Panc1 (cell line): ENCODE measurements at regions not wholly inside any gene's neighbourhood (a gene's known extent, or its start where the extent isn't known, plus 50 kb on each side); places are given as distances from the start of the nearest gene placed in this dataset.

Experiments
- ATAC-seq: fragments of 200-7000 bp; cut with Tn5 transposase; 2 replicates; pipeline ENCODE4 v1.9.1; 2020; ENCODE audit warnings: mild to moderate bottlenecking, moderate library complexity
- BruUV-seq: library from RNA; stranded (reverse); fragments of 400-500 nt; replicated peaks from 2 replicates; lab custom pipeline; 2021; lab: Mats Ljungman, UMichigan
- CTCF ChIA-PET: fragments of 300-600 bp; sonication (Branson Sonifier 250); formaldehyde crosslinking; loops from one replicate; lab custom pipeline; 2022; ENCODE audit warnings: antibody characterized with exemption; lab: Charles Lee
- POLR2A ChIA-PET: fragments of 300-600 bp; sonication (Branson Sonifier 250); formaldehyde crosslinking; loops from one replicate; lab custom pipeline; 2022; ENCODE audit warnings: antibody characterized with exemption; lab: Charles Lee
- DNase-seq: peaks from one replicate; pipeline ENCODE4 v3.0.0-alpha.2; 2010; ENCODE audit warnings: low read depth, low spot score
- H3K27ac ChIP-seq: 2 replicates; pipeline ENCODE4 v1.5.1; 2011; ENCODE audit warnings: mild to moderate bottlenecking, low read length, inconsistent platforms
- H3K27me3 ChIP-seq: fragments of 200-500 bp; sonication (Bioruptor generic); 2 replicates; pipeline ENCODE4 v1.6.0; 2014; ENCODE audit warnings: low read length, inconsistent platforms; ENCODE audit not compliant: control insufficient read depth, insufficient read depth
- H3K36me3 ChIP-seq: fragments of 200-500 bp; sonication (Bioruptor generic); 2 replicates; pipeline ENCODE4 v1.5.1; 2014; ENCODE audit warnings: inconsistent platforms, mild to moderate bottlenecking, low read length, moderate library complexity; ENCODE audit not compliant: control insufficient read depth, insufficient read depth
- H3K4me1 ChIP-seq: 2 replicates; pipeline ENCODE4 v1.5.1; 2011; ENCODE audit warnings: inconsistent platforms, mild to moderate bottlenecking, low read length, moderate library complexity; ENCODE audit not compliant: control insufficient read depth, insufficient read depth
- H3K4me3 ChIP-seq, 2 experiments: 2 replicates each; pipeline ENCODE4 v1.5.1; 2011 to 2012; ENCODE audit warnings: low read depth in 2 of 2, low read length in 2 of 2, mild to moderate bottlenecking in 2 of 2, inconsistent platforms in 1 of 2, moderate library complexity in 1 of 2
- H3K9me3 ChIP-seq: fragments of 200-500 bp; sonication (Bioruptor generic); 2 replicates; pipeline ENCODE4 v1.5.1; 2014; ENCODE audit warnings: low read depth, mild to moderate bottlenecking, inconsistent platforms, low read length, moderate library complexity; ENCODE audit not compliant: control insufficient read depth, insufficient read depth
- CTCF ChIP-seq: fragments of 450-650 bp; IDR thresholded peaks from 2 replicates; pipeline ENCODE4 v1.5.1; 2017; ENCODE audit warnings: mild to moderate bottlenecking
- POLR2AphosphoS5 ChIP-seq: IDR thresholded peaks from 2 replicates; pipeline ENCODE4 v1.6.1; 2012; ENCODE audit warnings: mild to moderate bottlenecking, low read depth, low read length, moderate library complexity
- REST ChIP-seq, 2 experiments: IDR thresholded peaks; 2 replicates each; pipeline ENCODE4 v1.6.1; 2011 to 2012; ENCODE audit warnings: low read depth in 2 of 2, control low read depth in 1 of 2, low read length in 1 of 2, mild to moderate bottlenecking in 1 of 2, moderate library complexity in 1 of 2; ENCODE audit not compliant: insufficient read depth in 1 of 2
- SIN3A ChIP-seq: IDR thresholded peaks from 2 replicates; pipeline ENCODE4 v1.6.1; 2012; ENCODE audit warnings: low read depth, mild to moderate bottlenecking, low read length, moderate library complexity, borderline replicate concordance; ENCODE audit not compliant: insufficient read depth
- TCF7L2 ChIP-seq: IDR thresholded peaks from 2 replicates; pipeline ENCODE4 v1.6.1; 2011; ENCODE audit warnings: mild to moderate bottlenecking, low read depth, low read length, inconsistent platforms
- in situ Hi-C: cut with HindIII; loops from 2 replicates; pipeline ENCODE4 v1.10.0; 2016; ENCODE audit warnings: low sequenced_read_pairs, low pct_unique_long_range_greater_than_20kb
- intact Hi-C: fragments of 100-400 bp; cut with micrococcal nuclease; formaldehyde crosslinking; loops from one replicate; pipeline ENCODE4 v1.10.0; 2022; ENCODE audit not compliant: unreplicated experiment

DNA sequence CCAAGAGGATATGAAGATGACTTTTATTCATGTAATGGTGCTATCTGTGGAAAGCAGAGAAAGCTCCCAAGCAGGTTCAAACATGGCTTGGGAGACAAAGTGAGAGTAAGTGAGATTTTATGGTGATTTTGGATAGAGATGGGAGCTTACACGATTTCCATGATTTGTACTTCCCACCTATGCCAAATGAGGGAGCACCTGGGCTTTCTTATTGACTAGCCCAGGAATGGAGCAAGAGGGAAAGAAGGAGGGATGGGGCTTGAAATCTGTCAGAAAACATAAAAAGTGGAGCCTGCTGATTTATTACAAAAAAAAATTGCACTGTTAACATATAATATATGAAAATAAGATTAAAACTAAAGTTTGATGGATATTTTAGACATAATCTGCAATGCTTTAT lies 703.5 kb upstream of the PABPC4L start:
- no peak overlapping the region for H3K4me3 ChIP-seq
- ChIA-PET CTCF (no interaction called here), POLR2A (no interaction called here)
- in situ Hi-C loops = no loop called here
- intact Hi-C loops = no loop called here
- no peaks in the 10 kb centered on the region for H3K36me3 ChIP-seq
- no peak for TF ChIP-seq CTCF
- TF ChIP-seq TCF7L2 = no peak
- no peak for TF ChIP-seq POLR2AphosphoS5
- TF ChIP-seq SIN3A = no peak
- no peak for TF ChIP-seq REST (IDR thresholded peaks at IDR 0.05; ENCODE audit: insufficient read depth in 1 of 2, low read depth in 2 of 2, low read length in 1 of 2)
- DNase-seq = no peak
- no peaks in the 10 kb centered on the region for H3K27me3 ChIP-seq
- H3K4me1 ChIP-seq = no peaks in the 10 kb centered on the region
- H3K9me3 ChIP-seq = no peaks in the 10 kb centered on the region
- ATAC-seq = no peak
- no peak overlapping the region for H3K27ac ChIP-seq
- no TSS peak for BruUV-seq

GRCh38 chr4:134888156-134888555 lies 686.6 kb upstream of the PABPC4L start:
- no peak for TF ChIP-seq CTCF
- TF ChIP-seq REST (IDR thresholded peaks at IDR 0.05; ENCODE audit: insufficient read depth in 1 of 2, low read depth in 2 of 2, low read length in 1 of 2) = no peak
- TF ChIP-seq SIN3A = no peak
- no peak for TF ChIP-seq POLR2AphosphoS5
- TF ChIP-seq TCF7L2 = no peak
- Histone ChIP-seq H3K27me3 (no peaks in the 10 kb centered on the region), H3K4me1 (no peaks in the 10 kb centered on the region), H3K9me3 (no peaks in the 10 kb centered on the region), H3K4me3 (no peak overlapping the region), H3K27ac (no peak overlapping the region), H3K36me3 (no peaks in the 10 kb centered on the region)
- DNase-seq = no peak
- intact Hi-C loops = no loop called here
- no TSS peak for BruUV-seq
- CTCF ChIA-PET = no interaction called here
- no peak for ATAC-seq
- POLR2A ChIA-PET = no interaction called here
- in situ Hi-C loops = no loop called here
